GM18951 (cell line): ENCODE measurements at regions not wholly inside any gene's neighbourhood (a gene's known extent, or its start where the extent isn't known, plus 50 kb on each side); places are given as distances from the start of the nearest gene placed in this dataset.

Experiments used
- POLR2A ChIP-seq: IDR thresholded peaks from 4 replicates; pipeline ENCODE4 v1.6.1; 2011; ENCODE audit warnings: mild to moderate bottlenecking; ENCODE audit not compliant: insufficient read length, insufficient read depth; ENCODE audit errors: extremely low read depth
- in situ Hi-C: fragments of 300-500 bp; cut with MboI; formaldehyde crosslinking; loops from one replicate; pipeline ENCODE4 v1.12.0; 2022; ENCODE audit warnings: low sequenced_read_pairs, mixed read lengths, inconsistent platforms; ENCODE audit not compliant: unreplicated experiment

DNA sequence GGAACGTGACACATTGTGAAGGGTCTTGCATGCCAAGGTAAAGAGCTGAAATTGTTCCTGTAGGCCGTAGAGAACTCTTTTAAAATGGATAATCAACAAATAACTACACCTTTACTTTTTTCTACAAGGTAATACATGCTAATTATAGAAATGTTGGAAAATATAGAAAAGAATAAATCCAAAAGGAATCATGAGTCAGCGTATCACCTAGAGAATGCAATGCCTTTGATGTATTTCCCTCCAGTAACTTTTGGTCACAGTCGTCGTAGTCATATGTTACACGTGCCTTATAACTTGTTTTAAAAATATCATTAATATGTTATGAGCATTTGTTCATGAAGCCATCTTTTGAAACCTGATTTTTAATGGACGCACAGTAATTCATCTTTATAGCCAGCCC, 100.6 kb downstream of the LIPG start:
- in situ Hi-C loops, result no loop called here
- no peak for TF ChIP-seq POLR2A

DNA sequence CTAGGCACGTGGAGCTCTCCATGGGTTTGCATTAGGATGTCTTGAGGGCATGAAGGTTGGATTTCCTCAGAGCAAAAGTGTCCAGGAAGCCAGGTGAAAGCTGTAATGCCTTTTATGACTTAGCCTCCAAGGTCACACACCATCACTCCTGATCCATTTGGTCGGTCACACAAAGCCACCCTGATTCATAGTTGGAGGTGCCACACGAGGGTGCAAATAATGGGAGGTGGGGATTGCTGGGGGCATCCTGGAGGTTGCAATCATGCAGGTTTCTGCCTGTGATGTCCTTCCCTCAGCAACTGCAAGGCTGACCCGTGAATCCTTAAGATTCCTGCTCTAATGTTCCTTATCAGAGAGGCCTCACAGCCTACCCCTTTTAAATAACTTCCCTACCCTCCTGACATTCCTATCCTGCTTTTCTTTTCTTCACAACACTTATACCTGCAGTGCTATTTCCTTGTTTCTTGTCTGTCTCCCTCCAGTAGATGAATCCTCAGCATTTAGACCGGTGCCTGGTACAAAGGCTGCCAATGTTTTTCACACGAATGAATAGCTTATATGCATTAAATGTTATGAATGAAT, 97.1 kb downstream of the LIPG start:
- no peak for TF ChIP-seq POLR2A
- in situ Hi-C loops, result no loop called here

GRCh38 chr18:49656073-49656692, 94.3 kb downstream of the LIPG start:
- TF ChIP-seq POLR2A, result no peak
- in situ Hi-C loops, result no loop called here

- TF ChIP-seq POLR2A, result no peak
- in situ Hi-C loops, result no loop called here
These were observed 93.6 kb downstream of the LIPG start for GRCh38 chr18:49655266-49656072.

GRCh38 chr18:49654347-49654746, 92.5 kb downstream of the LIPG start:
- TF ChIP-seq POLR2A, result no peak
- in situ Hi-C loops, result no loop called here

GRCh38 chr18:49652881-49653724, 91.2 kb downstream of the LIPG start:
- TF ChIP-seq POLR2A, result no peak
- in situ Hi-C loops, result no loop called here

- in situ Hi-C loops, result no loop called here
These were observed 89.2 kb downstream of the LIPG start for GRCh38 chr18:49651033-49651432.

DNA sequence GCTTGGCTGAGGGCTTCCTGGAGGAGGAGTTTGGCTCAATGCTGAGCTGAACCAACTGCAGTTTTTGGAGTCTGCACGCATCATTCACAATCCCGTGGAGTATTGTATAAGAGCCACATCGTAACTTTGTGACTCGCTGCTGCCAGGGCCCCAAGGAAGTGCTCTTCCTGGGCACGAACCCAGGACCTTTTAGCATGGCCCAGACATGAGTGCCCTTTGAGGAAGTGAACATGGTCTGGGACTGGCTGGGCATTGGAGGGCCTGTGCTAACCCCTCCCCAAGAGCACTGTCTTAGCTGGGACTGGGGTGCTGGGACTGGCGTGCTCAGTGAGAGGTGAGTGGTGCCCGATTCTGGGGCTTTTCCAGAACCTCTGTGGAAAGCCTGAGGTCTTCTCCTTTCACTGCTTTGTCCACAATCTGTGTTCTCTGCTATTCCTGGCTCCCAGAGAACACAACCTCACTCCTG, 88.6 kb downstream of the LIPG start:
- no peak for TF ChIP-seq POLR2A
- in situ Hi-C loops, result no loop called here

More at GRCh38 chr18:49651033-49651432, 89.2 kb downstream of the LIPG start:
- TF ChIP-seq POLR2A, result no peak

DNA sequence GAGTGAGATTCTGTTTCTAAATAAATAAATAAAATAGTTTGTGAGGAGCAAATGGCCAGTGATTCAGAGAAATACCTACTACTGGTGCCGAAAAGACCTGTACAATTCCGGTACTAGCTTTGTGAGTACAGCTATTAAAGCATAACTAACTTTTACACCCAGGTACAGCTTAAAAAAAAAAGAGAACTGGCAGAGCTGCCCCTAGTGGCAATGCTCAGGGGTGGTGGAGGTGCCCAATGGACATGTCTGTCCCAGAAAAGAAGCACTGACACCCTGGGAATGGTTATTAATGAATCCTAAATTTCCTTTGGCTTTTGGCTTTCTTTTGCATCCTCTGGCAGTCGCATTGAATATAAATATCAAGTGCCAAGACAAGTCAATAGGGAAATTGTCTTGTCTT, 87.0 kb downstream of the LIPG start:
- no peak for TF ChIP-seq POLR2A
- in situ Hi-C loops, result no loop called here
